Loucy (cell line): ENCODE measurements at regions not wholly inside any gene's neighbourhood (a gene's known extent, or its start where the extent isn't known, plus 50 kb on each side); places are given as distances from the start of the nearest gene placed in this dataset.

ENCODE experiments used
- H2AFZ ChIP-seq: fragments of 200-600 bp; sonication (generic); 2 replicates; pipeline ENCODE4 v1.6.0; 2016; ENCODE audit warnings: antibody characterized with exemption, mild to moderate bottlenecking, low read length, moderate library complexity
- H3F3A ChIP-seq: fragments of 200-600 bp; 2 replicates; pipeline ENCODE4 v1.6.0; 2016; ENCODE audit warnings: antibody characterized with exemption, low read depth, mild to moderate bottlenecking
- H3K27me3 ChIP-seq: fragments of 200-600 bp; sonication (generic); 2 replicates; pipeline ENCODE4 v1.6.1; 2014; ENCODE audit warnings: low read length, mild to moderate bottlenecking; ENCODE audit not compliant: insufficient read depth, poor library complexity, severe bottlenecking
- H3K36me3 ChIP-seq: fragments of 200-600 bp; sonication (generic); 2 replicates; pipeline ENCODE4 v1.6.1; 2016; ENCODE audit warnings: low read length; ENCODE audit not compliant: insufficient read depth
- H3K4me1 ChIP-seq: fragments of 200-600 bp; sonication (generic); 2 replicates; pipeline ENCODE4 v1.5.1; 2014; ENCODE audit warnings: low read length, mild to moderate bottlenecking; ENCODE audit not compliant: insufficient read depth, poor library complexity, severe bottlenecking
- H3K4me2 ChIP-seq: fragments of 200-600 bp; sonication (generic); 2 replicates; pipeline ENCODE4 v1.6.0; 2014; ENCODE audit warnings: antibody characterized with exemption, low read length, low read depth, mild to moderate bottlenecking; ENCODE audit not compliant: poor library complexity, severe bottlenecking
- H3K4me3 ChIP-seq: fragments of 200-600 bp; sonication (generic); 2 replicates; pipeline ENCODE4 v1.5.1; 2014; ENCODE audit warnings: low read length, mild to moderate bottlenecking, mixed read lengths; ENCODE audit not compliant: poor library complexity, severe bottlenecking
- H3K79me2 ChIP-seq: fragments of 200-600 bp; sonication (generic); 2 replicates; pipeline ENCODE4 v1.6.1; 2014; ENCODE audit warnings: low read length; ENCODE audit not compliant: insufficient read depth
- H3K9ac ChIP-seq: fragments of 200-600 bp; sonication (generic); 2 replicates; pipeline ENCODE4 v1.6.0; 2014; ENCODE audit warnings: mild to moderate bottlenecking, low read depth, low read length, moderate library complexity; ENCODE audit not compliant: poor library complexity, severe bottlenecking
- H3K9me2 ChIP-seq: fragments of 200-600 bp; sonication (generic); replicated peaks from 2 replicates; pipeline ENCODE4 v1.6.1; 2016; ENCODE audit warnings: low read depth, low read length, mixed read lengths
- H3K9me3 ChIP-seq: fragments of 200-600 bp; sonication (generic); 2 replicates; pipeline ENCODE4 v1.6.1; 2014; ENCODE audit warnings: mild to moderate bottlenecking, antibody characterized with exemption, low read length, low read depth; ENCODE audit not compliant: insufficient read depth
- H4K20me1 ChIP-seq: fragments of 200-600 bp; sonication (generic); 2 replicates; pipeline ENCODE4 v1.6.0; 2014; ENCODE audit warnings: antibody characterized with exemption, low read length, mild to moderate bottlenecking; ENCODE audit not compliant: insufficient read depth, poor library complexity, severe bottlenecking
- EZH2phosphoT487 ChIP-seq: fragments of 200-600 bp; IDR thresholded peaks from 2 replicates; pipeline ENCODE4 v1.6.1; 2018; ENCODE audit warnings: antibody characterized with exemption, mild to moderate bottlenecking, moderate library complexity, borderline replicate concordance
- TF ChIP-seq, protein P1 (sequence below): fragments of 200-600 bp; sonication (generic); conservative IDR thresholded peaks from 2 replicates; pipeline ENCODE4 v1.5.1; 2014; ENCODE audit warnings: mild to moderate bottlenecking, antibody characterized with exemption, low read length

DNA sequence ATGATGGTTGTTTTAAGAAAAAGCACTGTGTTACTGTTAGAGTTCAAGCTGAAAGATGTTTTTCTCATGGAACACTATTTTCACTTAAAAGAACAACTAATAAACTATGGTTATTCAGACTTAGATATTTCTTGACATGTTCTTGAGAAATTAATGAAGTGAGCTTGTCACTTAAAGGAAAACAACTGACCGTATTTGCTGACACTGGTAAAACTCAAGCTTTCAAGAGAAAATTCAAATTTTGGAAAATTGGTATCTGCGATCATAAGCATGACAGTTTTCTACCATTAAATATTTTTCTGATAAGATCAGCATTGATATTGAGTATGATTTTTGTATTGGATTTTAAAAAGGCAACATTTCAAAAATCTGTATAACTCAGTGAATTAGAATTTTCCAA is 549.5 kb upstream of the ACTRT1 start:
- Histone ChIP-seq H3K9ac (no peak overlapping the region), H3K4me2 (no peak overlapping the region), H3K79me2 (no peaks in the 10 kb centered on the region), H2AFZ (no peak overlapping the region), H3K9me3 (no peaks in the 10 kb centered on the region), H3K4me3 (no peak overlapping the region), H3K4me1 (no peaks in the 10 kb centered on the region), H3K9me2 (no peaks in the 10 kb centered on the region), H3K27me3 (no peaks in the 10 kb centered on the region), H4K20me1 (no peaks in the 10 kb centered on the region), H3K36me3 (no peaks in the 10 kb centered on the region), H3F3A (no peaks in the 10 kb centered on the region)
- TF ChIP-seq EZH2phosphoT487: no peak
- TF ChIP-seq, protein P1, sequence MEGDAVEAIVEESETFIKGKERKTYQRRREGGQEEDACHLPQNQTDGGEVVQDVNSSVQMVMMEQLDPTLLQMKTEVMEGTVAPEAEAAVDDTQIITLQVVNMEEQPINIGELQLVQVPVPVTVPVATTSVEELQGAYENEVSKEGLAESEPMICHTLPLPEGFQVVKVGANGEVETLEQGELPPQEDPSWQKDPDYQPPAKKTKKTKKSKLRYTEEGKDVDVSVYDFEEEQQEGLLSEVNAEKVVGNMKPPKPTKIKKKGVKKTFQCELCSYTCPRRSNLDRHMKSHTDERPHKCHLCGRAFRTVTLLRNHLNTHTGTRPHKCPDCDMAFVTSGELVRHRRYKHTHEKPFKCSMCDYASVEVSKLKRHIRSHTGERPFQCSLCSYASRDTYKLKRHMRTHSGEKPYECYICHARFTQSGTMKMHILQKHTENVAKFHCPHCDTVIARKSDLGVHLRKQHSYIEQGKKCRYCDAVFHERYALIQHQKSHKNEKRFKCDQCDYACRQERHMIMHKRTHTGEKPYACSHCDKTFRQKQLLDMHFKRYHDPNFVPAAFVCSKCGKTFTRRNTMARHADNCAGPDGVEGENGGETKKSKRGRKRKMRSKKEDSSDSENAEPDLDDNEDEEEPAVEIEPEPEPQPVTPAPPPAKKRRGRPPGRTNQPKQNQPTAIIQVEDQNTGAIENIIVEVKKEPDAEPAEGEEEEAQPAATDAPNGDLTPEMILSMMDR: no peak

DNA sequence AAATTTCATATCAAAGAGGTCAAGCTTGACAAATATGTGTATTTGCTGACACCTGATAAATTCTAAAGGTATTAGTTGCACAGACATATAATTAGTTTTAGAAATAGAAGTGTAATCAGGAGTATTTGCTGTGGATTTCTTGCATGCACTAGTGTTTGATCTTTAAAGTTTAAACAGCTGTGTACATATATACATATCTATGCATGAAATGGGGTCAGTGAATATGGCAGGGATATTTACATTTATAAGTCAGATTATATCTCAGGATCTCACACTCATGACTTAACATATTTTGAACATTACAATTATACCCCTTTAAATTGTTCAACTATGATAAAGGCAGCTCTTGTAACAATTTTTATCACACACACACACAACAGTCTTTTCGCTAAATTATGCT is 547.4 kb upstream of the ACTRT1 start:
- Histone ChIP-seq H3K4me2 (no peak overlapping the region), H3K36me3 (no peaks in the 10 kb centered on the region), H3K9ac (no peak overlapping the region), H3K27me3 (no peaks in the 10 kb centered on the region), H3K4me3 (no peak overlapping the region), H3K79me2 (no peaks in the 10 kb centered on the region), H3K9me3 (no peaks in the 10 kb centered on the region), H4K20me1 (no peaks in the 10 kb centered on the region), H3F3A (no peaks in the 10 kb centered on the region), H3K4me1 (no peaks in the 10 kb centered on the region), H3K9me2 (no peaks in the 10 kb centered on the region), H2AFZ (no peak overlapping the region)
- TF ChIP-seq, protein P1: no peak
- no peak for TF ChIP-seq EZH2phosphoT487

DNA sequence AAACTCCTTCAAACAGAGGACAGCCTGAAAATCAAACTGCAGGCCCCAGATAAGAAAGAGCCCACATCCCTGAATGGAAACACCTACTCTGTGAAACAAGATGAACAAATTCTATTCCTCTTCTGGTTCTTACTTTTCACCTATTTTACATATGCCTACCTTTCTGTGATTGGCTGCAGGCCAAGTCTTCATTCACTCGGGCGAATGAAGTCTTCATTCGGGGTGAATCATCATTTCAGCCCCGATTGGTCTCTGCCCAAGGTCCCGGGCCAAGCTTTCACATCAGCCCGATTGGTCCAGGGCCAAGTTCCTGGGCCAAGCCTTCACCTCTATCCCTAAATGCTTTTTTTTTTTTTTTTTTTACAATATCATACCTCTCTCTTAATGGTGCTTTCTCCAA is 529.8 kb upstream of the ACTRT1 start:
- no peaks in the 10 kb centered on the region for H3K9me2 ChIP-seq
- no peaks in the 10 kb centered on the region for H4K20me1 ChIP-seq
- no peak overlapping the region for H3K4me3 ChIP-seq
- H3F3A ChIP-seq: no peaks in the 10 kb centered on the region
- H3K9me3 ChIP-seq: no peaks in the 10 kb centered on the region
- no peak overlapping the region for H3K4me2 ChIP-seq
- H3K9ac ChIP-seq: no peak overlapping the region
- no peaks in the 10 kb centered on the region for H3K36me3 ChIP-seq
- no peak overlapping the region for H2AFZ ChIP-seq
- H3K27me3 ChIP-seq: no peaks in the 10 kb centered on the region
- no peaks in the 10 kb centered on the region for H3K79me2 ChIP-seq
- H3K4me1 ChIP-seq: no peaks in the 10 kb centered on the region
- no peak for TF ChIP-seq EZH2phosphoT487
- TF ChIP-seq, protein P1: no peak
